Upper lobe of right lung (tissue), 1 donor: ENCODE measurements at regions not wholly inside any gene's neighbourhood (a gene's known extent, or its start where the extent isn't known, plus 50 kb on each side); places are given as distances from the start of the nearest gene placed in this dataset.

Experiments
- ATAC-seq: fragments of 200-7000 bp; cut with Tn5 transposase; one replicate; pipeline ENCODE4 v1.9.1; 2020; ENCODE audit warnings: mild to moderate bottlenecking, moderate library complexity
- DNase-seq: peaks from one replicate; pipeline ENCODE4 v3.0.0-alpha.2; 2020
- H3K27ac ChIP-seq: fragments of 200-600 bp; one replicate; pipeline ENCODE4 v1.8.0; 2022
- H3K27me3 ChIP-seq: fragments of 200-600 bp; one replicate; pipeline ENCODE4 v1.8.0; 2022; ENCODE audit warnings: mild to moderate bottlenecking
- H3K36me3 ChIP-seq: fragments of 200-600 bp; one replicate; pipeline ENCODE4 v1.8.0; 2022
- H3K4me1 ChIP-seq: fragments of 200-600 bp; one replicate; pipeline ENCODE4 v1.8.0; 2022
- H3K4me3 ChIP-seq: fragments of 200-600 bp; one replicate; pipeline ENCODE4 v1.8.0; 2022; ENCODE audit warnings: mild to moderate bottlenecking
- H3K9me3 ChIP-seq: fragments of 200-600 bp; one replicate; pipeline ENCODE4 v1.8.0; 2022
- CTCF ChIP-seq: fragments of 200-600 bp; IDR thresholded peaks from one replicate; pipeline ENCODE4 v1.8.0; 2022; ENCODE audit warnings: antibody characterized with exemption
- intact Hi-C: fragments of 100-400 bp; cut with DNase I; formaldehyde crosslinking; loops from one replicate; pipeline ENCODE4 v1.11.0; 2022
- donor health status: DM: no; HTN: yes; CAD: no; lungs with severe emphysema.

GRCh38 chr11:91790346-91791170 is 434.1 kb upstream of the FAT3 start:
- intact Hi-C loops: no loop called here
- Histone ChIP-seq H3K27me3 (no peaks in the 10 kb centered on the region), H3K9me3 (no peaks in the 10 kb centered on the region), H3K4me1 (peaks cover 9% of the 10 kb centered on the region), H3K36me3 (no peaks in the 10 kb centered on the region), H3K27ac (no peak overlapping the region), H3K4me3 (no peak overlapping the region)
- TF ChIP-seq CTCF: no peak
- DNase-seq (no peak), ATAC-seq (no peak)

- no peaks in the 10 kb centered on the region for H3K36me3 ChIP-seq
- H3K27ac ChIP-seq: no peak overlapping the region
- intact Hi-C loops: no loop called here
- no peak overlapping the region for H3K4me3 ChIP-seq
- ATAC-seq (no peak), DNase-seq (no peak)
- H3K27me3 ChIP-seq: no peaks in the 10 kb centered on the region
- TF ChIP-seq CTCF: no peak
- H3K4me1 ChIP-seq: no peaks in the 10 kb centered on the region
- no peaks in the 10 kb centered on the region for H3K9me3 ChIP-seq
These were observed 435.9 kb upstream of the FAT3 start for GRCh38 chr11:91788764-91789163.

GRCh38 chr11:91786097-91786496 is 438.5 kb upstream of the FAT3 start:
- no peaks in the 10 kb centered on the region for H3K27me3 ChIP-seq
- no peak overlapping the region for H3K27ac ChIP-seq
- H3K4me3 ChIP-seq: no peak overlapping the region
- H3K9me3 ChIP-seq: no peaks in the 10 kb centered on the region
- no peak for ATAC-seq
- no peak for DNase-seq
- no peaks in the 10 kb centered on the region for H3K4me1 ChIP-seq
- intact Hi-C loops: no loop called here
- H3K36me3 ChIP-seq: no peaks in the 10 kb centered on the region
- no peak for TF ChIP-seq CTCF

- TF ChIP-seq CTCF: no peak
- Histone ChIP-seq H3K27me3 (no peaks in the 10 kb centered on the region), H3K4me3 (no peak overlapping the region), H3K4me1 (no peaks in the 10 kb centered on the region), H3K27ac (no peak overlapping the region), H3K9me3 (no peaks in the 10 kb centered on the region), H3K36me3 (no peaks in the 10 kb centered on the region)
- intact Hi-C loops: no loop called here
- DNase-seq (no peak), ATAC-seq (no peak)
These were observed 441.4 kb upstream of the FAT3 start for GRCh38 chr11:91783173-91783572.

- no peak overlapping the region for H3K4me3 ChIP-seq
- H3K9me3 ChIP-seq: no peaks in the 10 kb centered on the region
- intact Hi-C loops: no loop called here
- peak; percentile 70 for ATAC-seq
- no peaks in the 10 kb centered on the region for H3K4me1 ChIP-seq
- no peak for DNase-seq
- H3K27me3 ChIP-seq: no peaks in the 10 kb centered on the region
- H3K36me3 ChIP-seq: no peaks in the 10 kb centered on the region
- H3K27ac ChIP-seq: no peak overlapping the region
- no peak for TF ChIP-seq CTCF
These were observed 445.9 kb upstream of the FAT3 start for GRCh38 chr11:91778758-91779157.
